Urinary bladder (tissue), 3 donors: ENCODE measurements at regions not wholly inside any gene's neighbourhood (a gene's known extent, or its start where the extent isn't known, plus 50 kb on each side); places are given as distances from the start of the nearest gene placed in this dataset.
"Not testable (repeated sequence)": the region's sequence is repeated elsewhere in the genome, so short reads cannot be mapped to it uniquely, and the experiment has no call there.

Source experiments
- DNase-seq: peaks from one replicate; pipeline ENCODE4 v3.0.0-alpha.2; 2015; ENCODE audit errors: extremely low spot score
- H3K27ac ChIP-seq: one replicate; pipeline ENCODE4 v1.5.1; 2013; ENCODE audit warnings: low read depth, mild to moderate bottlenecking, moderate library complexity
- H3K36me3 ChIP-seq: one replicate; pipeline ENCODE4 v1.6.1; 2013; ENCODE audit warnings: mild to moderate bottlenecking, moderate library complexity; ENCODE audit not compliant: insufficient read depth
- H3K4me1 ChIP-seq: one replicate; pipeline ENCODE4 v1.6.1; 2013; ENCODE audit warnings: mild to moderate bottlenecking, moderate library complexity; ENCODE audit not compliant: insufficient read depth
- H3K4me3 ChIP-seq: one replicate; pipeline ENCODE4 v1.5.1; 2013; ENCODE audit warnings: low read depth, low read length
- WGBS: extraction: QIAGEN DNeasy Blood & Tissue Kit; methylation state at CpG from one replicate; pipeline ENCODE4 v1.1.7; 2013; 5-methylcytosine and 5-hydroxymethylcytosine counted together
- donor health status: healthy with polysubstance abuse.
- donor health status: healthy.

DNA sequence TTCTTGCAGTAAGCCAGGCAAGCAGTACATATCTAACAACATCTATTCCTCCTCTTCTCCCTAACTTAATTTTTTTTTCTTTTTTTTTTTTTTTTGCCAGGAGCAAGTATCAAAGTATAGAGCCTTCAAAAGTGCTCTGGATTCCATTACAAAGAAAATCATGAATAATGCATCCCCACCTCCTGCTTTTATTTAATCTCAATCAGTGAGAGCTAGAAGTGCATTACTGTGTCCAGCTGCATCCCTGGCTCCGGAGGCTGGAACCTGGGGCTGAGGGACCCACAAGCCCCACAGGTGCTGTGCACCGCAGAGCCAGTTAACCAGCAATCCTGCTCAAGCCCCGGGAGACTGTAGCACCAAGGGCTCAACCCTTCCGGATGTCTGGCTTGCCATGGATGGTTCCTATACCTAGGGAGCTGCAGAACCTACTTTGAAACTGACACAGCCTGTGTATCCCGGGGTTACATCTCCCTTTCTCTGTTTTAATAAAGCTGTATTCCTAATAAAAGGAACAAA lies 455.9 kb upstream of the RUNX1 start:
- Histone ChIP-seq H3K4me3 (no peak overlapping the region), H3K27ac (no peak overlapping the region), H3K4me1 (peaks cover 1% of the 10 kb centered on the region), H3K36me3 (no peaks in the 10 kb centered on the region)
- WGBS, result 68% methylated on average over 5 of the region's 5 CpGs
- DNase-seq, result no peak

DNA sequence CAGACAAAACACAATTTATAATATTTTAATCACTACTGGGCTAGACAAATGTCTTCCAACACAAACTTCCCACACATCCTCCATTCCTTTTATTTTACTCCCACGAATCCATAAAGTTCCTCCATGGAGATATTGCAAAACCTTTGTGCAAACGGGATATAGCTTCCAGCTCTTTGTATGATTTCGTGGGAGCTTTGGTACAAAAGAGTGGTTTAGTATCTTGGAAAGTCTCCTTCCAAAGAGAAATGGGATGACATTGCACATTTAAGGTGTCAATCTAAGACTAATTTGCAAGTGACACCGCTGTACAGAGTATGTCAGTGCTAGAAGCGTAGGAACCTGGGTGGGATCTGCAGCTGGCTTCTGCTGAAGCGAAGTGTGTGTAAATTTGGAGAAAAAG lies 455.2 kb upstream of the RUNX1 start:
- no peak overlapping the region for H3K4me3 ChIP-seq
- peaks cover 1% of the 10 kb centered on the region for H3K4me1 ChIP-seq
- H3K36me3 ChIP-seq, result no peaks in the 10 kb centered on the region
- no peak overlapping the region for H3K27ac ChIP-seq
- no peak for DNase-seq
- 46% methylated on average over 6 of the region's 6 CpGs for WGBS

DNA sequence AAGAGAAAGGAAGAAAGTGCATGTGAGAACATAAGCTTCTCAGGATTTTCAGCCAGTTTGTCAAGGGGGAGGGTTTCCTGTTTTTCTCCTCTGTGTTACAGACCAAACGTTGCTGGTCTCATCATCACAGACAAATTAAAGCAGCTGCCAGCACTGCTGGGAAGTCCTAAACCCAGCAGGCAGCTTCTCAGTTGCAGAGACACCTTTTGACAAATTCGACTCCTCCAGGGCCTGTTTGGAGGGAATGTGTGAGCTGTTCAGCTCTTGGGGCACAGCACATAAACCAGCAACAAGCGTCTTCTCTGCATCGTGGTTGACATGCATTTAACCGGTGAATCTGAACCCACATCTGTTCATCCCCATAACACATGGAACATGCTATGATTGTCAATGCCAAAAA lies 454.6 kb upstream of the RUNX1 start:
- no peaks in the 10 kb centered on the region for H3K4me1 ChIP-seq
- no peak overlapping the region for H3K4me3 ChIP-seq
- 16% methylated on average over 5 of the region's 5 CpGs for WGBS
- DNase-seq, result no peak
- H3K27ac ChIP-seq, result no peak overlapping the region
- H3K36me3 ChIP-seq, result no peaks in the 10 kb centered on the region

DNA sequence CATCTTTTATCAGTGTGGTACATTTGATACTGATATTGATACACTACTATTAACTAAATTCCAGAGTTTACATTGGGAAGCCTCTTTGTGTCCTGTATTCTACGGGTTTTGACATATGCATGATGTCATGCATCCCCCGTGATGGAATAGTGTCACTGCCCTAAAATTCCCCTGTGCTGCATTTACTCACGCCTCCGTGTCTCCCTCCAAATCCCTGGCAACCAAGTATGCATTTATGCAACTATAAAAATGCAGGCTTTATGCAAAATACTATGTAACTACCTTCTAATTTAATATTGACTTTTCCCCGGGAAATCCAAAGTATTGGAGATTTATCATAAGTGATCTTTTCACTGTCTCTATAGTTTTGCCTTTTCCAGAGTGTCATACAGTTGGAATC lies 453.7 kb upstream of the RUNX1 start:
- Histone ChIP-seq H3K4me1 (no peaks in the 10 kb centered on the region), H3K36me3 (no peaks in the 10 kb centered on the region), H3K27ac (no peak overlapping the region), H3K4me3 (no peak overlapping the region)
- WGBS, result 47% methylated on average over 5 of the region's 5 CpGs
- no peak for DNase-seq

DNA sequence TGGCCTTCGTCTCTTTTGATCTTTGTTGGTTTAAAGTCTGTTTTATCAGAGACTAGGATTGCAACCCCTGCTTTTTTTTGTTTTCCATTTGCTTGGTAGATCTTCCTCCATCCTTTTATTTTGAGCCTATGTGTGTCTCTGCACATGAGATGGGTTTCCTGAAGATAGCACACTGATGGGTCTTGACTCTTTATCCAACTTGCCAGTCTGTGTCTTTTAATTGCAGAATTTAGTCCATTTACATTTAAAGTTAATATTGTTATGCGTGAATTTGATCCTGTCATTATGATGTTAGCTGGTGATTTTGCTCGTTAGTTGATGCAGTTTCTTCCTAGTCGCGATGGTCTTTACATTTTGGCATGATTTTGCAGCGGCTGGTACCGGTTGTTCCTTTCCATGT lies 448.4 kb upstream of the RUNX1 start:
- DNase-seq, H3K27ac ChIP-seq, H3K4me3 ChIP-seq, H3K36me3 ChIP-seq, H3K4me1 ChIP-seq: not testable (repeated sequence)
- 71% methylated on average over 7 of the region's 7 CpGs for WGBS

DNA sequence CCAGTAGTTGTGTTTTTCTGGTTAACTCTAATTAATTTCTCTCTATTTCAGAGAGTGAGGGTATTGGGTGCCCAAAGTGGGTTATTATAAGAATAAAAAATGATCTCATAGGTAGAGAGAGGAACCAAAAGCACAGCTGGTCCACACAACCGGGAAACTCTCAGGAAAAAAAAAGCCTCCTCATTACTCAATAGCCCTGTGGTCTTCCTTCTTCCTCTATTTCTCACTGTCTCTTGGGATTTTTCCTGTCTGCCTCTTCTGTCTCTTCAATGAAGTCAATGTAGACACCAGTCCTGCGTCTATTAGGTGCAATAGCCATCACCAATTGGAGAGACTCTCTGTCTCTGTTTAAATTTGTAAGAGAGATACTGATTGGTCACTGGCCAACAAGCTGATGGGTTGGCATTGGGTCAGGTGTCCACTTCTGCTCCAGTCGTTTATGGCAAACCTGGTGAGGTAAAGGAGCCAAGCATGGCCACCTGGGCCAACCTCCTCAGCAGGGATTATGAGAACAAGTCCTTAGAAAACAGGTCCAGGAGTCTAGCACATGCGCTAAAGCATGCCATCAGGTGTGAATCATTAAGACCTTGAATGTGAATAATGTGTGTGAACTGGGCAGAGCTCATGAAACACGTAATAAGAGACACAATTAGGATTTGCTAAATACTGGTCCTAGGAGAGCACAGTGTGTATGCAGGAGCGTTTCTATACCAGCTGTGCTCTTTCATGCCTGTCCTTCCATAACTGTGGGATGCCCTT lies 443.0 kb upstream of the RUNX1 start:
- Histone ChIP-seq H3K4me1 (no peaks in the 10 kb centered on the region), H3K36me3 (no peaks in the 10 kb centered on the region), H3K4me3 (no peak overlapping the region), H3K27ac (no peak overlapping the region)
- WGBS, result 82% methylated on average over 6 of the region's 6 CpGs
- DNase-seq, result no peak

DNA sequence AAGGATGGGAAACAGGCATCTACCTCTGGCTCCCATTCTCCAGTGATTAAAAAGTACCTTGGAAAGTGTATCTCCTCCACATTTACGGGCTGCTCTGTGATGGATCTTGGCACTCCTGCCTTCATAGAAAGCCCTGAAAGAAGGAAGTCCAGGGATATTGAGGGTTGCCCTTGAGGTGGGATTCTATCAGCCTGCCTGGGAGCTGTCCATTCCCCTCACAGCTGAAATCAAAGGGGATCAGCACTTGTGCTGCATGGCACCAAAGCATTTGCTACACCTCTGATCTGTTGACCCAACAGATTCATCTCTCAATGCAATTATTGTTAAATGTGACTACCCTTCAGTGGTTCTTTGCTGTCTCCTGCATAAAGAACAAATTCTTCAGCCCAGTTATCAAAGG lies 442.0 kb upstream of the RUNX1 start:
- Histone ChIP-seq H3K27ac (no peak overlapping the region), H3K36me3 (no peaks in the 10 kb centered on the region), H3K4me1 (no peaks in the 10 kb centered on the region), H3K4me3 (no peak overlapping the region)
- no peak for DNase-seq
- 62% methylated on average over 1 of the region's 1 CpG for WGBS

DNA sequence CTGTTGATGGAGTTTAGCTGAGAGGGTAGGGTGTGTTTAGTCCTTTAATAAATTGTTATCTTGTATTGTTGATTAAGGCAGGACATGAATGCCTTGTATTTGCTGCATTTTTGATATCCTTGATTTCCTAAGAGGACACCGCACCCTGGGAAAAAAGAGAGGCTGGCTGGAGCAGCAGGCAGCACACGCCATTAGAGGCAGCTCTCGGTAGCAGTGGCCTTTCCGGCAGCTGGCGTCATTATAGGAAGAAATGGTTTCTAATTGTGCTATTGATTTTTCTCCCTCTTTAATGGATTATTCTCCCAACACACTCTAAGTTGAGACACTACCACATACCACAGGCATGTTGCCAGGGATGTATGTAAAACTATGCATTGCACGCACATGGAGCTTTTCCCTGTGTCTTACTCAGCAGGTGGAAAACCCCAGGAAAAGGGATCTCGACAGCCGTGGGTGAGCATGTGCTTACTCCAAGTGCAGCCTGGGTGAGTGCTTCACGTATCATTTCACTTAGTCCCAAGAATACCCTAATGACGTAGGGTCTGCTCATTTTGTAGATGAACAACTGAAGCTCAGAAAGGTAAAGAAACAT lies 440.4 kb upstream of the RUNX1 start:
- H3K4me3 ChIP-seq, result no peak overlapping the region
- no peak for DNase-seq
- no peaks in the 10 kb centered on the region for H3K36me3 ChIP-seq
- no peak overlapping the region for H3K27ac ChIP-seq
- 92% methylated on average over 10 of the region's 10 CpGs for WGBS
- no peaks in the 10 kb centered on the region for H3K4me1 ChIP-seq

DNA sequence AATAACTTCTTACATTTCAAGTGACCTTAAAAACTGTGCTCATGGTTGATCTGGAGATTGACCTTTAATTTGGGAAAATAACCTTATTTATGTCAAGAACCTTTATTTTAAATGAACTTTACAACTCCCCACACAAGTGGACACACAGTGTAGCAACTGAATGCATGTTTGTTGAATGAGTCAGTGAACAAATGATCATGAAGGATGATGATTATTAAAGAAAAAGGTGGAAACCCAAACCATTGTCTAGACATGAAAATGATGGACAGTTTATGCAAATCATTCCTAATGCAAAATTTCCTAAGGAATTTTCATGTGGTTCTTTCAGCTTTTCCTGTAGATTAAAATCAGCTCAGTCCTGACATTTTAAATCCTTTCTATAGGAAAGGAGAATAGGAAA lies 439.8 kb upstream of the RUNX1 start:
- Histone ChIP-seq H3K27ac (no peak overlapping the region), H3K4me1 (no peaks in the 10 kb centered on the region), H3K4me3 (no peak overlapping the region), H3K36me3 (no peaks in the 10 kb centered on the region)
- no peak for DNase-seq

DNA sequence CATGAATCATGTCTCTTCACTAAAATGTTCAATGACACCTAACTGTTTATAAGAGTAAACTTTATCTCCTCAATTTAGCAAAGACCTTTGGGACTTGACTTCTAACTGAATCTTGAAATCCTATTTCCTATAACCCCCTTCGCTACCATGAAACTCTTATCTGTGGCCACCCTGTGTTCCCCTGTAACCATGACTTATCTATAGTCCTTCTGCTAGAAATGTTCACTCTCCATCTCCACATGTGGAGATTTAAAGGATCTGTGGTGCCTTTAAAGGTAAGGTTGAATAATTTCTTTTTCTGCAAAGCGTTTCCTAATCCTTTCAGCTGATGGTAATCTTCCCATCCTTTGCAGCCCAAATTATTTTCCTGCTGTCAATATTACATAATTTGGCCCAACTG lies 436.3 kb upstream of the RUNX1 start:
- Histone ChIP-seq H3K36me3 (no peaks in the 10 kb centered on the region), H3K27ac (no peak overlapping the region), H3K4me3 (no peak overlapping the region), H3K4me1 (no peaks in the 10 kb centered on the region)
- WGBS, result 79% methylated on average over 2 of the region's 2 CpGs
- no peak for DNase-seq

DNA sequence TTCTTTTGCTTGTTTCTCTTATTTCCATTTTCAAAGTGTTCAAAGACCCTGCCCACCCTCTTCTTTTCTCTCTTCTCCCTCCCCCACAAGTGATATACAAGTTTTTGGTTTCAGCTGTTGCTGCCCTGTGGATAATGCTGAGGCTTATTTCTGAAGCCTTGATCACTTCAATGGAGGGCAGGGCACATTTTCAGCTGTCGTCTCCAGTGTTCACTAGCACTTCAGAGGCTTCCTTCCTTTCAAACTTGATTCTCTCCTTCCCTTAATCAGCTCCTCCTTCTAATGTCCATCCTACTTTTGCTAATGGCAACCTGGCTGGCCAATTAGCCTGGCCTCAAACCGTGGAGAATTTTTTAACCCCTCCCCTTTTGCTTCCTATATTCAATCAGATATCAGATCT lies 435.7 kb upstream of the RUNX1 start:
- 67% methylated on average over 2 of the region's 2 CpGs for WGBS
- no peaks in the 10 kb centered on the region for H3K4me1 ChIP-seq
- DNase-seq, result no peak
- no peak overlapping the region for H3K4me3 ChIP-seq
- no peaks in the 10 kb centered on the region for H3K36me3 ChIP-seq
- no peak overlapping the region for H3K27ac ChIP-seq

DNA sequence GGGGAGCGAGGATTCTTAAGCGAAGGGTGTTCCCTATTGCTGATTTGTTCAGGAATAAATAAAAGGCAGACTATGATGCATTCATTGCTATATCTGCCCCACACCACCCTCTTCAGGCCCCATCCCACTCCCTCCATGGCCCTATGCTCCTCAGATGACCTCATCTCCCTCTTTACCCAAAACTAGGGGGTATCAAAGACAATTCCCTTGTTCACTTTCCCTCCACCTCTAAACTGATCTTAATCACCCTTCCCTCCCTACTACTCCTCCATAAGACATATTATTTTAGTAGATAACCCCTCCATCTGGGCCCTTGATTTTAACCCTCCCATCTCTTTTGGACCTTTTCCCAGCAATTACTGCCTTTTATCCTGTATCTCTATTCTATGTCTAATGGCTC lies 434.9 kb upstream of the RUNX1 start:
- 98% methylated on average over 2 of the region's 2 CpGs for WGBS

DNA sequence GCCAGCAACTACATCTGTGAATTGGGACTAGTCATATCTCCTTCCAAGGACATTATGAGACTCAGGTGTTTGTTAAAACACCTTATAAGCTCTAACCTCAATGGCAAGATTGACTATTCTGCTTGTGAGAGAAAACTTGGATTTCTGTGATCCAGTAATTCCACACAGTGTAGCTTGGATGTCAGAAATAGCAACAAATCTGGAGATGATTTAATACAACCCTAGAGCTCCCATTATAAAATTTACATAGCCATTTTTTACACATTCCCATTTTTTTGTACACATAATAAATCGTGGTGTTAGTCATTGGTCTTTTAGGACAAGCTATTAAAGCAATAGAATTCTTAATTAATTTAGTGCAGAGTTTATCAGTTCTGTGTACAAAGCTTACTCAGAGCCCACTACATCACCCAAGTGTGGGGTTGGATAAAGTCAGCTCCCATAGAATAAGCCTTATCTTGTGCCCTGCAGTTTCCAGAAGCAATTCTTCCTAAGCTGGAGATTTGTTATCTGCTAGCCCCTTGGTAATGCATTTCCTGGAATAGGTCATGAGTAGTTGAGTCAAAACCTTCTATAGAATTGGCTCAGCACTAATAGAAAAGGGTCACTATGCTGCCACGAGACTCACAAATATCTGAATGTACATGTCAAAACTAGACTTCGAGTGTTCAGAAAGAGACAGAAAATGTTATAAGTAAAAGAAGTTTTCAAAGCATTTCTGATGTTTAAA lies 434.0 kb upstream of the RUNX1 start:
- H3K36me3 ChIP-seq, result no peaks in the 10 kb centered on the region
- no peaks in the 10 kb centered on the region for H3K4me1 ChIP-seq
- no peak overlapping the region for H3K4me3 ChIP-seq
- no peak for DNase-seq
- 66% methylated on average over 3 of the region's 3 CpGs for WGBS
- no peak overlapping the region for H3K27ac ChIP-seq

More for the DNA sequence above, 434.9 kb upstream of the RUNX1 start:
- Histone ChIP-seq H3K36me3 (no peaks in the 10 kb centered on the region), H3K27ac (no peak overlapping the region), H3K4me3 (no peak overlapping the region), H3K4me1 (no peaks in the 10 kb centered on the region)
- no peak for DNase-seq

DNA sequence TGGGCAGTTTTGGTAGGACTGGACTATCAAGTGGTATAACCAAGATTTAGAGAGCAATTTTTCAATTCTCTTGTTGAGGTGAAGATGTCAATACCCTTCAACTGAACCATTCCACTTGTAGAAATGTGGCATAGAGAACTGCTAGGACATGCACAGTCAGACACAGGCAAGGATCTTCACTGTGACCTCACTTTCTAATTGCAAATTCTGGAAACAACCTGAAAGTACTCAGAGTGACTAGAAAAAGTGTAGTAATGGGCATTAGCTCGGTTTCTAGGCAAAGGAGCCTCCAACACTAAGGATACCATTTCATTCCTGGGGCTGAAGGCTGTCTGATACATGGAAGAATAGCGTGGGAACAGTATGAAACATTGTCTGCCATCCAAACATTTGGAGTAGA lies 433.0 kb upstream of the RUNX1 start:
- no peak overlapping the region for H3K27ac ChIP-seq
- H3K4me3 ChIP-seq, result no peak overlapping the region
- H3K4me1 ChIP-seq, result no peaks in the 10 kb centered on the region
- no peak for DNase-seq
- no peaks in the 10 kb centered on the region for H3K36me3 ChIP-seq
- 76% methylated on average over 2 of the region's 2 CpGs for WGBS
